HG02798 (cell line): ENCODE measurements at regions not wholly inside any gene's neighbourhood (a gene's known extent, or its start where the extent isn't known, plus 50 kb on each side); places are given as distances from the start of the nearest gene placed in this dataset.
A peak's percentile ranks its signal among the peaks of the same experiment; 100 is the strongest.
"Not testable (repeated sequence)": the region's sequence is repeated elsewhere in the genome, so short reads cannot be mapped to it uniquely, and the experiment has no call there.

Source experiments
- ATAC-seq: cut with Tn5 transposase; IDR thresholded peaks from one replicate; pipeline ENCODE4 v1.9.1; 2021; ENCODE audit warnings: mild to moderate bottlenecking; ENCODE audit not compliant: unreplicated experiment, poor library complexity

DNA sequence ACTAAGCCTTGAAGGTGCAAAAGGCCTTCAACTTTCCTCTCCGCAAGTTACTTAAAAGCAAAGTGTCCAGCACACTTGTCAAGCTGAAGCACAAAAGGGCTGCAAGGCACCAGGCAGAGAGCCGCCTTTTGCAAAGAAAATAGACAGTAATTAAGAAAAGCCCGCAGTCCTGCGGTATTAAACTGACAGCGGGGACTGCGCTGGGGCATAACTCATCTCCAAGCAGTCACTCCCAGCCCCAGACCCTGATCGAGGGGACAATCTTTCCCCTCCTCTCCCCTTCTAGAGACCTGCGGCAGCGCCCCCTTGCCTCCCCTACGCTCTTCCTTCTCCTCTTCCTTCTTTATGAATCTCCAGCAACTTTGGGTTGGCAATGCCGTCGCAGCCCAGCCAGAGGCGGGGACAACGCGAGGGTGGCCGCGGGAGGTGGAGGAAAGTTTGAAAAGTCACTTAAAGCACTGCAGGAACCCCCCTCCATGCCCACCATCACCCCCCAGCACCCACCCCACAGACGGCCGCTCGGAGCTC is 200.9 kb upstream of the CAND1 start:
- no peak for ATAC-seq

GRCh38 chr12:67068761-67069450 is 200.3 kb upstream of the CAND1 start:
- ATAC-seq: peak; percentile 51

GRCh38 chr12:67069451-67070306 is 199.5 kb upstream of the CAND1 start:
- peak; percentile 72 for ATAC-seq

DNA sequence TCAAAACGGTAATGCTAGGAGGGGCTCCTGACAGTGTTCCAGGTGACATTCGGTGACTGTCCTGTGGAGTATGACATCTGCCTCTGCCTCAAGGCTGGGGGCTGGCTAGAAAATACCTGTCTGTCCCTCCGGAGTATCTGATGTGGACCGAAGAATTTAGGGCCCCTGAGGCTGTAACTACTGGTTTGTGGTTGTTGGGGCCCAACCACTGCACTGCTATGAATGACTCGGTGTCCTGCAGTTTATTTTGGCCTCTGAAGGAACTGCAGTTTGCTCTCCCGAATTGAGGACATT is 198.9 kb upstream of the CAND1 start:
- no peak for ATAC-seq

DNA sequence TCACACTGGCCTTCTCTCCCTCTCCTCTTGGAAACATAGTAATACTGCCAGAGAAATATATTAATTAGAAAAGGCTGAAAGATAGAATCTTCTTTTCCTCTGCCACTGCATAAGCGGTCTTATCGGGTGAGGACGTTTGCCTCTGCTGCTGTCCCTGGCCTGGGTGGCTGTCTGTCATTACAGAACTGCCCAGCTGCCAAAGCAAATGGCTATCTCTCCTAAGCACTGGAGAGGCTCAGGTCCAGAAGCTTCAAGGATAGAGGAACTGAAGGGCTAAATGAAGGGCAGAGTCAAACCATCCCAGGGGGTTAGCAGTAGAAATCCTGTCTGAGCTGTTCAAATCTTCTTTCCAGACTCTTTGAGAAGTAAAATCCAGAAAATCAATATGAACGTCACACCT is 198.6 kb upstream of the CAND1 start:
- ATAC-seq: no peak

DNA sequence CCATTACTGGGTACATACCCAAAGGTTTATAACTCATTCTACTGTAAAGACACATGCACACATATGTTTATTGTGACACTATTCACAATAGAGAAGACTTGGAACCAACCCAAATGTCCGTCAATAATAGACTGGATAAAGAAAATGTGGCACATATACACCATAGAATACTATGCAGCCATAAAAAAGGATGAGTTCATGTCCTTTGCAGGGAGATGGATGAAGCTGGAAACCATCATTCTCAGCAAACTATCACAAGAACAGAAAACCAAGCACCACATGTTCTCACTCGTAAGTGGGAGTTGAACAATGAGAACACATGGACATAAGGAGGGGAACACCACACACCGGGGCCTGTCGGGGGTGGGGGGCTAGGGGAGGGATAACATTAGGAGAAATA is 196.9 kb upstream of the CAND1 start:
- not testable (repeated sequence) for ATAC-seq

- no peak for ATAC-seq
These were observed 195.8 kb upstream of the CAND1 start for GRCh38 chr12:67073336-67073735.

DNA sequence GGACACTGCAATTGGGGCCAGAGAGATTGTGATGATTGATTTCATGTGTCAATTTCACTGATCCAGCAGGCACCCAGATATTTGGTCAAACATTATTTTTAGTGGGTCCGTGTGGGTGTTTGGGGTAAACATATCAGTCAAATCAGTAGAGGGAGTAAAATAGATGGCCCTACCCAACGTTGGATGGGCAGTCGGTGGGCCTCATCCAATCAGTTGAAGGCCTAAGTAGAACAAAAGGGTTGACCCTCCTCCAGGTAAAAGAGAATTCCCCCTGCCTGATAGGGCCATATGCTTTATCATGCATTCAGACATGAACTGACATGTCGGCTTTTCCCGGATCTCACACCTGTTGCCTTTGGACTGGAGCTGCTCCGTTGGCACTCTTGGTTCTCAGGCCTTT is 195.1 kb upstream of the CAND1 start:
- no peak for ATAC-seq

DNA sequence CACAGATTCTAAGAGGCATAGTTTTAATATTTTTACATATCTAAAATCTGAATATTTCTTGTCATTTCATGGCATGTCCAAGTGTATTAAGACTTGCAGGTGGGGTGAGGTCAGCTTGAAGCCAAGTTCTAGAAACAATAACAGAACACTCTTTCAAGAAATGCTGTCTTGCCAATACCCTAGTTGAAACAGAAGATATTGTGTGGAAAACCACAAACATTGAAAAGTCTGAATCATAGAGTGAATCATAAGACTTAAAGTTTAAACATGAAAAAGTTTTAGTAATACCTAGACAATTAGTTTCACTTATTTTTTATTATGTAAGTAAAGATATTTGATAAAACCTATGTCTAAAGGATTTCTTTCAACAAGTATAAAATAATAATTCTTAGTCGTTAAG is 191.5 kb upstream of the CAND1 start:
- ATAC-seq: no peak

- ATAC-seq: no peak
These were observed 190.2 kb upstream of the CAND1 start for GRCh38 chr12:67078957-67079356.

GRCh38 chr12:67080637-67081036 is 188.5 kb upstream of the CAND1 start:
- no peak for ATAC-seq

GRCh38 chr12:67082221-67082620 is 186.9 kb upstream of the CAND1 start:
- ATAC-seq: no peak

- ATAC-seq: no peak
These were observed 183.5 kb upstream of the CAND1 start for GRCh38 chr12:67085699-67086098.

GRCh38 chr12:67086116-67086515 is 183.0 kb upstream of the CAND1 start:
- ATAC-seq: no peak

DNA sequence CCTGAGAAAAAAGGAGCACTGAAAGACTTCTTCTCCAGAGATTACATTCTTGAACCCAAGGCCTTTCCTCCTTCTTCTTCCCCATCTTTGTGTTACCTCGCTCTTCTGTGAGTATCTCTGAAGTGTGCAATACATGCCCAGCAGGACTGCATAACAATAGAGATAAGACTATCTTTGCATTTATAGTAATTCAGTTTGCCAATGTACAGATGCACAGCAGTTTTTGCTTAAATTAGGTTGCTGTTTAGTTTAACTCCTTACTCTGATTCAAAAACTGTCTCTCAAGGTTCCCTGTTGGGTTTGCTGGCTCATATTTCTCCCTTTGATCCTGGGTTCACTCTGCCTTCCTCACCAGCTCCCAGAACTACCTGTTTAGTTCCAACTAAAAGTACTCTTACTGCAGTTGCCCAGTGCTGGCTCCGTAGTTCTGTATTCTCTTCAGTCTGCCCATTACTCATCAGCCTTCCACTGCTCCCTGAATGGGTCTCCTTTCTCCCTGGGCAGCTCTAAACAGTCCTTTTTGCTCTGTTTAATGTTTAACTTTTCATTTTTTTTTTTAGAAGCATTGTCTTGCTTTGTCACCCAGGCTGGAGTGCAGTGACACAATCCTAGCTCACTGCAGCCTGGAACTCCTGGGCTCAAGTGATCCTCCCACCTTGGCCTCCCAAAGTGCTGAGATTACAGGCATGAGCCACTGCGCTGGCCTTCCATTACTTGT is 180.6 kb upstream of the CAND1 start:
- no peak for ATAC-seq

GRCh38 chr12:67091204-67091603 is 178.0 kb upstream of the CAND1 start:
- no peak for ATAC-seq

GRCh38 chr12:67091678-67092077 is 177.5 kb upstream of the CAND1 start:
- ATAC-seq: no peak

DNA sequence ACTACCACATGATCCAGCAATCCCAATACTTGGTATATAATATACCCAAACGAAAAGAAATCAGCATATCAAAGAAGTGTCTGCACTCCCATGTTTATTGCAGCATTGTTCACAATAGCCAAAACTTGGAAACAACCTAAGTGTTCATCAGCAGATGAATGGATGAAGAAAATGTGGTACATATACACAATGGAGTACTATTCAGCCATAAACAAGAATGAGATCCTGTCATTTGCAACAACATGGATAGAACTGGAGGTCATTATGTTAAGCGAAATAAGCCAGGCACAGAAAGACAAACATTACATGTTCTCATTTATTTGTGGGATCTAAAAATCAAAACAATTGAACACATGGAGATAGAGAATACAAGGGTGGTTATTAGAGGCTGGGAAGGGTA is 176.2 kb upstream of the CAND1 start:
- not testable (repeated sequence) for ATAC-seq

- no peak for ATAC-seq
These were observed 172.4 kb upstream of the CAND1 start for GRCh38 chr12:67096533-67097318.

DNA sequence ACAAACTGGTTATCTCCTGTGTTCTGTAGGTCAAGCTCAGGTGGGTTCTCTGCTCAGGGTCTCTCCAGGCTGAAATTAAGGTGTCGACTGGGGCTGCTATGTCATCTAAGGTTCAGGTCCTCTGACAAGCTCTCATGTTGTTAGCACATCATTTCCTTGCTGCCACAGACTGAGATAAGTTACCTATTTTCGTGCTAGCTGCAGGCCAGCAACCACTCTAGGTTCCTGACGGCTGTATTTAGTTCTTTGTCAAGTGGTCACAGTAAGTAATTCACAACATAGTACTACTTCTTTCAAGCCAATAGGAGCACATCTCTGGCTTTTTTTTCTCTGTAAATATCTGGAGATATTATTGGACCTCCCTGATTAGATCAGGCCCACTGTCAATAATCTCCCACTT is 169.3 kb upstream of the CAND1 start:
- ATAC-seq: no peak
